HG02870 (cell line): ENCODE measurements at regions not wholly inside any gene's neighbourhood (a gene's known extent, or its start where the extent isn't known, plus 50 kb on each side); places are given as distances from the start of the nearest gene placed in this dataset.

ENCODE experiments used
- ATAC-seq: cut with Tn5 transposase; IDR thresholded peaks from one replicate; pipeline ENCODE4 v1.9.1; 2021; ENCODE audit warnings: mild to moderate bottlenecking, moderate library complexity; ENCODE audit not compliant: unreplicated experiment

DNA sequence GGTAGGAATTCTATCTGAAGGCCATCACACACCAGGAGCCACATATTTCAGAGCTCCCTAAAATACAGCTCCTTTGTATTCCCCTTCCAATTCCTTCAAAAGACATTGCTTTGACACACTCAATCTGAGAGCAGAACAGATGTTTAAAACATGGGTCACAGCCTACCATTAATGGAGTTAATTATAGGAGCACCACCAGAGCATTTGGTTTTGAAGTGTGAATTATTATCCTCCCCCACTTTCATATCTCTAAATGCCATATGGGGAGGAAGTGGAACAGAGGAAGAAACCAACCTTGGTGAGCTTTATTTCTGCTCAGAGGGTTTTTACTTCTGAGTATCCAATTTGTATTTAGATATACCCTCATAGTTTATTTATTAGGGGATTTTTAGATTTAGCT lies 50.7 kb upstream of the TNFRSF21 start:
- ATAC-seq = no peak

DNA sequence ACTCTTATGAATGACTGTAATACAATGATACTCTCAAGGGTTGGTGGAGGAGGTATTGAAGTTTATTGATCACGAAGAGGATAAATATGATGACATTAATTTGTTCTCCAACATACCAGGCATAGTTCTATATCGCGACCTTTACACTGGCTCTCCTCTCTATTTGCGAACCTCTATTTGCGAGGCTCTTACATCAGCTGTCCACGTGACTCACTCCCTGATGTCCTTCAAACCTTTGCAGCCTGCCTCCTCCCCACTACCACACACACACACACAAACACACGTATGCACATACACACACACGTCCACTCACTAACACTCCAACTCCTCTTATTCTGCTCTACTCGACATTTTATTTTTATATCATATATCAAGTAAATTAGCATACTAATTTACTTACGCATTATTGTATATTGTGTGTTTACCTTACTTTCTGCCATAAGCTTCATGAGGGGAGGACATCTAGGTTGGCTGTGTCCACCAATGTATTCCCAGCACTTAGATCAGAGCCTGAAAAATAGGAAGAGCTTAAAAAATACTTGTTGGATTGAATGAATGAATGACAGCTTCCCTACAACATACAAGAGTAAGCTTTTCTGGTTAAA lies 53.3 kb upstream of the TNFRSF21 start:
- ATAC-seq = no peak

DNA sequence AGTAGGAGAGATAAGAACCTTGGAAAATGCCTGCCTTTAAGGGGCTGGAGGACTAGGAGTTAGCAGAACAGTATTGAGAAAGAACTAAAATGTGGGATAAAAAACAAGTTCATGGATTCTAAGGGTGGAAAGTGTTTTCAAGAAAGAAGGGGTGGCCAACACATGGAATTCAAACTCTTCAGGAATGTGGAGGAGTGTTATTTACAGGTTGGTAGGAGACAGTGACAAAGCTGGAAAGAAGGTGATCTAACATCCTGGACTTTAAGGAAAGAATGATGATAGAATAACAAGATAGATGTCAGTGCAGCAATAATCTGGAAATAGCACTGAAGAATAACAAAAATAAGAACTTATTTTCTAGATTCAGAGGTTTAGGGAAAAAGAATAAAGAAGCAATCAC lies 54.0 kb upstream of the TNFRSF21 start:
- no peak for ATAC-seq

DNA sequence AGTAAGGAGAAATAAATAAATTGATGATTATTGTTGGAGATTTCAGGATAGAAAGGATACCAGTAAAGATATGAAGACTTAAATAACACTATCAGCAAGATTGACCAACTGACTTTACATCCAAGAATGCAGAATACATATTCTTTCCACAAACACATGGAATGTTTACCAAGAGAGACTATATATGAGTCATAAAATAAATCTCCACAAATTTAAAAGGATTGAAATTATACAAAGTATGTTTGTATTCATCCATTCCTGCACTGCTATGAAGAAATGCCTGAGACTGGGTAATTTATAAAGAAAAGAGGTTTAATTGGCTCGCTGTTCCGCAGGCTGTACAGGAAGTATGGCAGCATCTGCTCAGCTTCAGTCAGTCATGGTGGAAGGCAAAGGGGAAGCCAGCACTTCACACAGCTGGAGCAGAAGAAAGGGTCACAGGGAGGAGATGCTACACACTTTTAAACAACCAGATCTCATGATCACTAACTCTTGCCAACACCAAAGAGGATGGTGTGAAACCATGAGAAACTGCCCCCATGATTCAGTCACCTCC lies 56.7 kb upstream of the TNFRSF21 start:
- no peak for ATAC-seq

DNA sequence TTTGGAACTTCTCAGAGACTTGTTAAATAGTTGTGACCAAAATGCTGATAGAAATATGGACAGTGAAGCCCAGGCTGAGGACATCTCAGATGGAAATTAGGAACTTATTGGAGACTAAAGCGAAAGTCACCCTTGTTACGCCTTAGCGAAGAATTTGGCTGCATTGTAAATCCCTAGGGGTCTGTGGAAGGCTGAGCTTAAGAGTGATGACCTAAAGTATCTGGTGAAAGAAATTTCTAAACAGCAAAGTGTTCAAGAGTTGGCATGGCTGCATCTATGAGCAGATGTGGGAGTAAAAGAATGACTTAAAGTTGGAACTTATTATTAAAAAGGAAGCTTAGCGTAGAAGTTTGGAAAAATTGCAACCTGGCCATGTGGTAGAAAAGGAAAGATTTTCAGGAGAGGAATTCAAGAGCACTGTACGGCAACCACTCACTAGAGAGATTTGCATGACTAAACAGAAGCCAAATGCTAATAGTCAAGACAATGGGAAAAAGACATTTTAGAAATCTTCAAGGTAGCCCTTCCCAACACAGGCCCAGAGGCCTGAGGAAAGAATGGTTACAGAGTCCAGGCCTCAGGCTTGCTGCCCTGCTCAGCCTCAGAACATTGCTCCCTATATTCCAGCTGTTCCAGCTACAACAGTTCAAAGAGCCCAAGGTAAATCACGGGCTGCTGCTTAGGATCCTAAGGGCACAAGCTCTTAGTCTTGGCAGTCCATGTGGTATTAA lies 61.6 kb upstream of the TNFRSF21 start:
- no peak for ATAC-seq

DNA sequence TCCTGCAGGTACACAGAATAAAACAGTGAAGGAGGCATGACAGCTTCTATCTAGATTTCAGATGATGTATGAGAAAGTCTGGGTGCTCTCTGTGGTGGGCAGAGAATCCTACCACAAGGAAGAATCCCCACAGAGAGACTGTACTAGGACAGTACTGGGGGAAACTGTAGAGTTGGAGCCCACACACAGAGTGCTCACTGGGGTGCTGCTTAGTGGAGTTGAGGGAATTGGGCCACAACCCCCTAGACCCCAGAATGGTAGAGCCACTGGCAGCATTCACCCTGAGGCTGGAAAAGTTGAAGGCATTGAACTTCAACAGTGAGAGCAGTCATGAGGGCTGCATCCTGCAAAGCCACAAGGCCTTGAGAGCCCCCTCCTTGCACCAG lies 62.2 kb upstream of the TNFRSF21 start:
- ATAC-seq = no peak

DNA sequence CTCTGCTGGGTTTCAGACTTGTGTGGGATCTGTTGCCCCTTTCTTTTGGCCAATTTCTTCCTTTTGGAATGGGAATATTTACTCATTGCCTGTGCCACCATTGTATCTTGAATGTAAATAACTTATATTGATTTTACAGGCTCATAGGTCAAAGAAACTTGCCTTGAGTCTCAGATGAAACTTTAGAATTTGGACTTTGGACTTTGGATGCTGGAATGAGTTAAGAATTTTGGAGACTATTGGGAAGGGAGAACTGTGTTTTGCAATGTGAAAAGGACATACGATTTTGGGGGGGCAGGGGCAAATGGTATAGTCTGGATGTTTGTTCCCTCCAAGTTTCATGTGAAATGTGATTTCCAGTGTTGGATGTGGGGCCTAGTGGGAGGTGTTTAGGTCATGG lies 62.6 kb upstream of the TNFRSF21 start:
- no peak for ATAC-seq

DNA sequence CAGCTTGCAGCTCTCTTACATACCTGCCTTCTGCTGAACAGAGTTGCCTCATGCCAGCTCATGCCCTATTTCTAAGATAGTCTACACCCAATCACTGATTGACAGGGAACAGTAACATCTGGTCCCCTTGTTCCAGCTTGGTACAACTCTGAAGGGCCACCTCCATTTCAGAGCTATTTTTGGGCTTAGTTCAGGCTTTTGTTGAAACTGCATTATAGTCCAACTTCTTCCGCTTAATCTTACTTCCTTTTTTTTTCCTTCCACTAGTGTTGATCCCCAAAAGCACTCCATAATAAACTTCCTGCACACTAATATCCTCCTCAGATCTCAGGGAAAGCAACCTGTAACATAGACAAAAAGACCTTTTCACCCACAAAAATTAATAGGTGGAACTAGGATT lies 65.7 kb upstream of the TNFRSF21 start:
- no peak for ATAC-seq

DNA sequence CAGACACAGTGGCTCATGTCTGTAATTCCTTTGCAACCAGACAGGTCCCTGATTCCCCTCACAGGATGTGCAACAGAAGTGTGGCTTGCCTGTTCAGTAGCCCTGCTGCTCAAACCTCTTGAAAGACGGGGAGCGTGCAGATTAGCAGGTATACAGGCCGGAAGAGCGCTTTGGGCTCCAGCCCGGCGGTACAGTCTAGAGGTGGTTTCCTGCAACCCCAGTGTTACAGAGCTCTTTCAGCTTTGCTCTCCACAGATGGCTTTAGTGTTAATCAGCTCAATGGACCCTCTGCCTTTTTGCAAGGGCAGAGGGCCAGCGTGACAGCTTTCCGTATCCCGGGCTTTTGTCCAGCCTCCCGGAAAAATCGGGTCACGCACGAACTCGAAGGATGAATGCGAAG lies 67.2 kb upstream of the TNFRSF21 start:
- ATAC-seq = no peak

DNA sequence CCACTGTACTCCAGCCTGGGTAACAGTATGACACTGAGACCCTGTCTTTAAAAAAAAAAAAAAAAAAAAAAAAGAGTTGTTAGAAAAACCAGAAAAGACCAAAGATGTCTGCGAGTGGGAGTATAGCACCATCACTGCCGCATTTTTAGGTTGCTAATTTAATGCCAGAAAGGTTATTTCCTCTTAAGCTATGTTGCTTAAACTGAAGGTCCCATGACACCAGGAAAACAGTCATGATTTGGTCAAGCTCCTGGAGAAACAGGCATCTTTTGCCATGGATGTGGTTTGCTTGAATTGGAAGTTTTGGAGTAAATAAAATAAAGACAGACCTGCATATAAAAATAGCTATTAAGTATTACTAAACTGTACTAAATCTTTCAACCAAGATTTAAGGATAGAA lies 68.3 kb upstream of the TNFRSF21 start:
- ATAC-seq = no peak

DNA sequence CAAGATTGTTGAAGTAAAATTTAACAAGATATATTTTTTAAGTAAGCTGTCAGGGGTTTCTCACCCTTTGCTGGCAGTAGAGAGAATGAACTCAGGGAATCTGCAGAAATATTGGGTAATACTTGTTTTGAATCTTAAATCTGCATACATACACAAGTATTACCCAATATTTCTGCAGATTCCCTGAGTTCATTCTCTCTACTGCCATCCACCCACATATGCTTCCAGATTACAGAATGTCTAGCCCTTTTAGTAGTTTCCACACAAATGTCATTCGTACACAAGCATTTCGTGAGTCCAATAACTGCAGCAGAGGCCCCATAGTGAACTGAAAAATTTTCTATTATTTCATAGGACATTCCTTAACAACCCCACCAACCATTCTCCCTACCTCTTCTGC lies 69.6 kb upstream of the TNFRSF21 start:
- ATAC-seq = no peak

DNA sequence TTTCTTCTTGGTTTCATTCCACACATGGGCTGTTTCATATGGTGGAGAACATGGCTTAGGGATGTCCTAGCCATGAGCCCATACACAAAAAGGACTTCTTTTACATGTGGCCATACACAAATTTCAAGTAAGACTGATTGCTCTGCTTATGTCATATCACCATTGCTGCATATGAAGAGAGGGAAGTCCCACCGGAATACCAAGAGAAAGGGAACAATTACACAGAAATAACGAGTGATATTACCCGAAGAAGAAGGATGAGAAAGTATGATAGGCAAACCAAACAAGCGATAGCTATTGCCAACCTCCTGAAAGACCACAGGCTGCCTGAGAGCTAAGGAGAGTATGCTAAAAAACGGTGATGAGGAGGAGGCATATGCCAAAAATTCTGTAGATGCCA lies 70.5 kb upstream of the TNFRSF21 start:
- ATAC-seq = no peak

DNA sequence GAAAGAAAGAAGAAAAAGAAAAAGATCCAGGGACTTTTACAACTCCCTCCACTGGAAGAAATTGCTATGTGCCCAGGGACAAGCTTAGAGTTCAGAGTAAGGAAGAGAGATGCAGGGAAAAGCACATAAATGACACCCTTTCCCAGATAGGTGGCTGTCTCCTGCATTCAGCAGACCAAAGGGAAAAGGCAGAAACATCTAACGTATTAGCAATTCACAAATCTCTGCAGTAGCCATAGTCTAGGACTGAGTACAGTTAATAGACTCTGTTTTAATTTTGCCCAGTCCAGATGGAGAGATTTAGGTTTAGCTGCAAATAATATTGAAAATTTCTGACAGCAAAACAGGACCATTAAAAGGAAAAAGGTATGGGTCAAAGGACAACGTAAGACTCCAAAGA lies 71.3 kb upstream of the TNFRSF21 start:
- no peak for ATAC-seq

DNA sequence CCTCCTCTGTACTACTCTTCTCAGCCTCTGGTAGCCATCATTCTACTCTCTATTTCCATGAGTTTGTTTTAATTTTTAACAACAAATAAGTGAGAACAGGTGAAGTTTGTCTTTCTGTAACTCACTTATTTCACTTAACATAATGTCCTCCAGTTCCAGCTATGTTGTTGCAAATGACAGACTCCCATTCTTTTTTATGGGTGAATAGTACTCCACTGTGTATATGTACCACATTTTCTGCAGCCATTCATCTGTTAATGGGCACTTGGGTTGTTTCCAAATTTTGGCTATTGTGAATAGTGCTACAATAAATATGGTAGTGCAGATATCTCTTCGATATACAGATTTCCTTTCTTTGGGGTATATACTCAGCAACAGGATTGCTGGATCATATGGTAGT lies 73.7 kb upstream of the TNFRSF21 start:
- no peak for ATAC-seq

DNA sequence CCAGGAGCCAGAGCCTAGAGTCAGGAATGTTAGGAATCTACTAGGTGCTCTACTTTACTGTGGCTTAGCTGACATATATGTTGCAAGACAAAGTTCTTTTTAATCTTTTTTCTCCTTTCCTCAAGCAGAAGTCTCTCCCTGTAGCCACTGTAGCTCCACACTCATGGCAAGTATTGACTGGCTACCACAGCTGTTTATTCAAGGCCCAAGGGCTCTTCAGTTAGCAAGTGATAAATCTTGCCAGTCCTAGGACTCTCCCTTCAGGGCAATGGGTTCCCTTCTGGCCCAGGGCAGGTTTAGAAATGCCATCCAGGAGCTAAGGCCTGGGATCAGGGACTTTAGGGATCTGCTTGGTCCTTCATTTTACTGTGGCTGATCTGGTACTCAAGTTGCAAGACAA lies 82.0 kb upstream of the TNFRSF21 start:
- no peak for ATAC-seq

DNA sequence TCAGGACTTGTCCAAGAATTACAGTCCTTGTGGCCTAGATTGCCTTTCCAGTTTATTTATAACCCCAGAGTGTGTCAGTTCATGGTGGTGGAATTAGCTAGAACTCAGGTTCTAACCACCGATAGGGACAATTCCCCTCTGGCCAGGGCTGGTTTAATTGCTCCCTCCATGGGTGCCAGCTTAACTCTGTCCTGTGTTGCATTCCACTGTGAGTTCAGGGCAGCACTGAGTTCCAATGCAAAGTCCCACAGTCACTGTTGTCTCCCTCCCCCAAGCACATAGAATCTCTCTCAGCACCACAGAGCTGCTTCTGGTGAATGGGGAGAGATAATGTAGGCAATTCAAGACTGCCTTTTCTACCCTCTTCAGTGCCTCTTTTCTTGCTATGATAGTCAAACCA lies 82.5 kb upstream of the TNFRSF21 start:
- no peak for ATAC-seq

DNA sequence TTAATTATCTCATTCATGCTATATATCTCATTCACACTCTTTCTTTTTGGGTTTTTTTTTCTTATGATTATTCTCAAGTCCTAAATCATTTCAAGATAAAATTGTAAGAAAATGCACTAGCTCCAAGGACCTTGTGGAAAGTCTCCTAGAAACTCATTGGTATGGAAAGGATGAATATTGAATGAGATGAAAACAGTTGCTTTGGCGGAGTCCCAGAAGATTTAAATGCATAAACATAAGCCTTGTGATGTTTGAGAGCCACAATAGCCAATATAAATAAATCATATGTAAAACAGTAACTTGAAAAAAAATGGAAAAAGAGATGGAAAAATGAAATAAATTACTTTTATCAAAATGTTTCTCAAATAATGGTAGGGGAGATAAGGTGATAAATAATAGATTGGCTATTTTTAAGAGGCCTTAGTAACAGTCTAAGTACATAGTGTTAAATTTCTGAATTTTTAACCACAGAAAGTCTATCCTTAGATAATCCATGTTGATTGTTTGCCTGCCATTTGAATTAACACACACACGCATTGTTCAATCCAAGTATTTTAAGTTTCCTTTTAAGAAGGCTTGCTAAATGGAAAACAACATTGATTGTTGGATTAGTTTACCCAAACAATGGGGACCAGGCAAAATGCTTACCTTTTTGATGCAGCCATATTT lies 81.1 kb upstream of the CD2AP start:
- ATAC-seq = no peak

DNA sequence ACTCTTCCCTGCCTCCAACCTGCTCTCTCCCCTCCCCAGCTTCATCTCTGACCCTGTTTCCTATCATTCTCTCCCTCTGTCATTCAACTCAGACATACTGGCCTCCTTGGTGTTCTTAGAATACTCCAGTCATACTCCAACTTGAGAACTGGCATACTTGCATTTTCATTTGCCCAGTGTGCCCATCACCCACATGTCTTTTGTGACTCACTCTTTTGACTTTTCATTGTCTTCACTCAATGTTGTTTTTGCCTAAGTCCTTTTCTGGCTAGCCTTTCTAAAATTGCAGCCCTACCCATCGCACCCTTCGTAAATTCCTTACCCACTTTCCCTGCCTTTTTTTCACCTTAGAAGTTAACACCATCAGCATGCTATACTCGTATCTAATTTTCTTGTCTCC lies 77.0 kb upstream of the CD2AP start:
- no peak for ATAC-seq

DNA sequence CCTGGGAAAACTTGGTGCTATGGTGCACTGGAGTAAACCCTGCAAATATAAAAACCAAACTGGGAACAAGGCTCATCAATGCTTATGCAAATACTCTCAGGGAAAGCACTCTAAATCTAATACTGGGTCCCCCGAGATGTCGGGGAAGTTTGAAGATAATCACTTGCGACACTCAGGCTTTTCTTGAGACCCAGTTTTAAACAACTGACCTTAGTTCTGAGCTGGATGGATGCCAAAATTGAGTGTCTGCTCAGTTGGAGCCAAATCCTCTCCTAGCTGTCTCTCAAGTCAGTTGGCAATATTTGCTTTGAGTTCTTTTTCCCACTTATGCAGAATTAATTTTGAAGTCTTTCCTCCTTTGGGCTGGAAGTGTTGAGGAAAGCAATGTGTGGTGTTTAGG lies 75.5 kb upstream of the CD2AP start:
- no peak for ATAC-seq

DNA sequence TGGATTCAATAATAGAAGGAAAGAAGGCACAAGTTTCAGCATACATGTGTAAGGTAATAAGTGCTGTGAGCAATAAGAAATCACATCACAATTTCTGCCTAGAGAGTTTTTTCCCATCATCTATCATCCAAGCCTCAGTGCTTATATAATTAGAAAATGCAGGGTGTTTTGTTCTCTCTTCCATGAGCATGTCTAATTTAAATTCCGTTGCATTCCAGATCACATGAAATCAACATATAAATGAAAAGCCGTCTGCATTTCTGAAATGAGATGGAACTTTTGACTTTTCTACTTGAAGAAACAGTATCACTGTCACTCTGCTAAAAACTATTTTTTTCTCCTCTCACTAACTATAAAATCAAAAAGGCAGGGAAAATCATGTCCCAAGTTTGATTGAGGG lies 74.5 kb upstream of the CD2AP start:
- ATAC-seq = no peak

DNA sequence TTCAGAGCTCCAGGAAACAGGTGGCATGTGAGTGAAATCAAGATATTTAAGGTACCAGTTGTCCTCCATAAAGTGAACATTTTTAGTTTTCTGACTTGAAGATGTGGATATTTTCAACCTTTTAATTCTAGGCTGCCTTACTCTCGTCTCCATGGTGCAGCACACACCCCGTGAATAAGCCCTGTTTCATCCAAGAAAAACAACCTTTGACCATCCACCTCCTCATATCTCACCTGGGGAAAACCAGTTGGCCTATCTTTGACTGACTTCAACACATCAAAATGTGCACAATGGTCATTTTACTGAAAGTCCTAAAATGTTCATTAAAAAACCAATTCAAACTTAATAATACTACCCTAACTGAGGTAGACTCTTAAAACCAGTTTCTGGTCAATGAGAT lies 73.8 kb upstream of the CD2AP start:
- ATAC-seq = no peak

DNA sequence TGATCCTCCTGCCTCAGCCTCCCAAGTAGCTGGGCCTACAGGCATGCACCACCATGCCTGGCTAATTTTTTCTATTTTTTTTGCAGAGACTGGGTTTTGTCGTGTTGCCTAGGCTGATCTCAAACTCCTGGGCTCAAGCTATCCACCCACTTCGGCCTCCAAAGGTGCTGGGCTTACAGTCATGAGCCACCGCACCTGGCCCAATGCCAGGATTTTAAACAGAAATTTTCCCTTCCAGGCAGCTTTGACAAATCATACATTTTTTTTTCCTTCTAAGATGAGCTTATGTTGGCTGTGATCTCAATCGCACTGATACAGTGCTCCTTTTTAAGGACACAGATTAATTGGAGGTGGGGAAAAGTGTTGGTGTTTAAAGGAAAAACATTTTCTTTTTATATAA lies 73.2 kb upstream of the CD2AP start:
- no peak for ATAC-seq
